NCI-H446 treated with DMSO at 0.1 percent for 48 hours (cell line): ENCODE measurements at regions not wholly inside any gene's neighbourhood (a gene's known extent, or its start where the extent isn't known, plus 50 kb on each side); places are given as distances from the start of the nearest gene placed in this dataset.

Experiments used
- DNase-seq: peaks from one replicate; lab custom pipeline; 2025; lab: John Stamatoyannopoulos, UW

DNA sequence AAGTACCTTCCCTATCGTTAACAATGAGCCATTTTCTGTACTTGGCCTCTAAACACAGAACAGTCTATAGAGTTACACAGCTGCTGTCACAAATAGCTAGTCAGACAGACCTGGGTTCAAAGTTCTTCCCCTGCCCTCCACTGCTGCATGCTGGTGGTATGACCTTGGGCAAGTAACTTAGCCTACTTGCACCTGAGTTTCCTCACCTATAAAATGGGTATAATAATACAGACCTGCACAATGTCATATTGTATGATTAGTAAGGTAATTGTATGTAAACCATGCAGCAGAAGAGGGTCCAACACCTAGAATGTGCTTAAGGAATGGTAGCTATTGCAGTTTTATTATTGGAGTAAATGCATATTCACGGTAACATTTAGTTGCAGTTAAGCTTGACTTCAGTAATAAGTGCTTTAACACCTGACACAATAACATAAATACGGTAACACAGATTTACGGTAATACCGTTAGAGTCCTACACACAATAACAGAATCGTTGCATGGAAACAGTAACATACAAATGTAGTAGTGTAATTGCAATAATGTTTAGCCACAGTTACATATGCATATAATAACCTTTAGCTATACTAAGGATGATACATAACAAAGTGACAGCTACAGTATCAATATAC is 193.3 kb upstream of the CSF3R start:
- no peak for DNase-seq

GRCh38 chr1:36675106-36675505 is 192.4 kb upstream of the CSF3R start:
- no peak for DNase-seq

GRCh38 chr1:36673202-36673601 is 190.5 kb upstream of the CSF3R start:
- no peak for DNase-seq

DNA sequence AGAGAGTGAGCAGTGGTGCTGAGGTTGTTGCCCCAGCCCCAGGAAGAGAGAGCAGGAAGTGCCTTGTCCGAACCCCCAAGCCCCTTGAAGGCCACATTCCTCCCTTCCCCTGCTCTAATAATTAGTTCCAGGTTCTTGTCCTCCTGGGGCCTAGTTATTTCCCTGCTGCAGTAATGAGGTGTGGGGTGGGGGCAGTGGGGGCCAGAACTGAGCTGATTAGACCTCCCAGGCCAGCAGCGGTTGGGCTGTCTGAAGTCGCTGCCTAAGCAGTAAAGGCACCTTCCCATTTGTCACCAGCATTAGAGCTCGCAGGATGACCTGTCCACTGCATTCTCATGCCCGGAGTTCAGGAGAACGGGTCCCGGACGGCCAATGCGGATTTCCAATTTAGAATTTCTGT is 186.5 kb upstream of the CSF3R start:
- no peak for DNase-seq

GRCh38 chr1:36667836-36668235 is 185.1 kb upstream of the CSF3R start:
- no peak for DNase-seq

DNA sequence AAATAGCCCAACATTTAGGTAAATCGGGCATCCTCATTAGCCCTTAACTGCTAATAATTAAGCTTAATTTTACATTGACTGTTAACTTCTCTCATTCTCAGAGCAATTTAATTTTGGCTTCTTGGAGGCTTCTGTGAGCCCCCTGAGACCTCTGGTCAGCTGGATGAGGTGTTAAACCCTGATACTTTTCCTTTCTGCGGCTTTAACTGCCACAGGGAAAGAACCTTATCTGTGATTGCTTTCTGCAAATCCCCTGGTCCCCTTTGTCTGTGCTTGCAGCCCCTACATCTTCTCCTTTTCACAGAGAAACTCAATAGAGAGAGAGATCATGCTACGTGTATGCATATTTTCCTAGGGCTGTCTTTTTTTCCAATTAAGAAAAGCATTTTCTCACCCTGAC is 184.5 kb upstream of the CSF3R start:
- DNase-seq = no peak

DNA sequence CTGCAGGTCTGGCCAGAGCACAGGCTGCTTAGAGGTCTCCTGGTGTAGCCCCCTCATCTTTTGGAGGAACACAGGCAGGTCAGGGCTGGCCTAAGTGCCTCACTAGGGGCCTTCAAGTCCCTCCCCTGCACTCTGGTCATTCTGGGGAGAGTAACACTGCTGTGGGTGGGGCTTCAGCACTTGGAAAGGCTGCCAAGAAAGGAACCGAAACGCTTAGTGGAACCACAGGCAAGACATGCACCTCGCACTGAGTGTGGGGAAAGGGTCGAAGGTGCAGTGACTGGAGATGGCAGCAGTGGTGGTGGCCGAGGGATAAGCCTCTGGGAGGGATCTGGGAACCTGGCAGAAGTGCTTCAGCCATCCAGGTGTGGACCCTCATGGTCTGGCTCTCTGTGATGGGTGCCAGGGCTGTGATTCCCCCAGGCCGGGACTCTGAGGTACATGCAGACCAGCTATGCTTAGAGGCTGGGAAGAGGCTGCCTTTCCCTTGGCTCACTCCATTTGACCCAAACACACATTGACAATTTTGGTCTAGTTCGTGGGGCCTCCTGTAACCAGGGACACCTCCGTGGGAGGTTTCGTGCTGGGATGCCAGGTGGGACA is 182.9 kb upstream of the CSF3R start:
- DNase-seq = no peak

- DNase-seq = no peak
Measured at GRCh38 chr1:36664571-36665287, 182.0 kb upstream of the CSF3R start.

DNA sequence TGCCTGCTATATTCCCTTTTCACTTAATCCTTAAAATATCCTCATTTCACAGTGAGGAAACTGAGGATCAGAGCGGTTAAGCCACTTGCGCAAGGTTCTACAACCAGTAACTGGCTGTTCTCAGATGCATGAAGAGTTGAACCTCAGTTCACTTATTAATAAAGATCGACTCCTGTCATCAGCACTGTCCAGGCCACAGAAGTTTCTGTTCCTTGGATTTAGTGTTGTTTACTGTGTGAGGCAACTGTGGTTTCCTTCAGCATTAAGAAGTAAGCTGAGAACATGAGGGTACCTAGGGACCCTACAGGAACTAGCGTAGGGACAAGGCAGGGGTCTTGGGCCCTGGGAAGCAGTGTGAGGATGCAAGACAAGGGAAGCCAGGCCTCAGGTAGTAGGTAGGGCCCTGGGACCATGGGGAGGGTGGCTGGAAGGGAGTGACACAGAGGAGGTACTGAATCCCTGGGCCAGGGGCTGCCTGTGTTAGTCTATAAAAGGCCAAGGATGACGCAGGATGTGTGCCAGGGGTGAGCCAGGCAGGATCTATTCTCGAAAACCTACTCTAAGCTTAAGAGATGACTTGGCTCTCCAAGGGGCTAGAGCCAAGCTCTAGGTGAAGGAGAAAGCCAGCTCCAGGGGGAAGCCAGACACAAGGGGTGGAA is 181.2 kb upstream of the CSF3R start:
- no peak for DNase-seq

GRCh38 chr1:36658838-36659237 is 176.1 kb upstream of the CSF3R start:
- DNase-seq = peak; percentile 68

GRCh38 chr1:36657826-36658225 is 175.1 kb upstream of the CSF3R start:
- no peak for DNase-seq

- DNase-seq = no peak
Measured at GRCh38 chr1:36656838-36657237, 174.1 kb upstream of the CSF3R start.

- DNase-seq = no peak
Measured at GRCh38 chr1:36656271-36656670, 173.6 kb upstream of the CSF3R start.

DNA sequence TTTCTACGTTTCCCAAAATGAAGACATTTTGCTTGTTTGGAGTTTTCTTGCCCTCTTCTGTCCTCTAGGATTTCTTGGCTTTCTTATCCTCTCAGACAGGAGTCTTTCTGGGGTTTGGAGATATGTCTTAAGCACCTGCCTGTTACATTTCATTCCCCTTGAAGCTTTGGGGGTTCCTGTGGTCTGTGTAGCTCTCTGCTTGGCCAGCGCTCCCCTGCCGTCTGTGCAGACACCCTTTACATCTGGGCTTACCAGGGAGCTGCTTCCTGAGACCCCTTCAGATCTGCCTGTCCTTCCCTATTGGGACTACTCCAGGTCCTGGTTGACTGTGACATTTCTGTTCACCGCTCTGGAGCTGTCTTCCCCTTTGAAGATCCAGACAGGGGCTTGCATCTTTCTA is 171.9 kb upstream of the CSF3R start:
- no peak for DNase-seq

DNA sequence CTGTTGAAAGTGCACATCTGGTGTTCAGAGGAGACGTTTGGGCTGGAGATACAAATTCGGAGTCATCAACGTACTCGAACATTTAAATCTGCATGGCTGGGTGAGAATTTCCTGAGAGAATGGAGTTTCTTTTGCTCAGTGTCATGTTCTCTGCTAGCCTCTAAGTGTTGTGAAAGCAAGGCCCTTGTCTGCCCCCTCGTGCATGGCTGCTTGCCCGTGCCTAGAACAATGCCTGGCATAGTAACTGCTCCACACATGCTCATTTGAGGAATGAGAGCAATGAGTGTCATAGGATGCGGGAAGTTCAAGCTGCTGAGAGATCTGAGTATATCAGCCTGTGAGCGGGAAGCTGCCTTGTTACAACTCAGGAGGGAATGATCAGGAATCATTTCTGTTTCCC is 171.1 kb upstream of the CSF3R start:
- peak; percentile 77 for DNase-seq

- DNase-seq = no peak
Measured at GRCh38 chr1:36652586-36652985, 169.9 kb upstream of the CSF3R start.

DNA sequence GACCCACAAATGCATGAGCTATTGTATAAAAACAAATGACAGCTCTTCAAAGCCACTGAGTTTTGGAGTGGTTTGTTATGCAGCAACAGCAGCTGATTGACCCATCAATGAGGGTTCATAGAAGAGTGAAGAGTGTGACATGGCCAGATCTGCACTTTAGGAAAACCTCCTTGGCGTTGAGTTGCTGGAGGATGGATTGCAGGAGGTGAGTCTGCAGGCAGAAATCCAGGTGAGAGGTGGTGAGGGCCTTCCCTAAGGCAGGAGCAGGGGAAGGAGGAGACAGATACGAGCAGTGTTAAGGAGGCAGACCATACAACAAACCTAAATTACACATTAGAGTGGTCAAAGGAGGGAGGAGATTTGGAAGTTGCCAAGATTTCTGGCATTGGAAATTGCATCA is 169.3 kb upstream of the CSF3R start:
- DNase-seq = no peak

DNA sequence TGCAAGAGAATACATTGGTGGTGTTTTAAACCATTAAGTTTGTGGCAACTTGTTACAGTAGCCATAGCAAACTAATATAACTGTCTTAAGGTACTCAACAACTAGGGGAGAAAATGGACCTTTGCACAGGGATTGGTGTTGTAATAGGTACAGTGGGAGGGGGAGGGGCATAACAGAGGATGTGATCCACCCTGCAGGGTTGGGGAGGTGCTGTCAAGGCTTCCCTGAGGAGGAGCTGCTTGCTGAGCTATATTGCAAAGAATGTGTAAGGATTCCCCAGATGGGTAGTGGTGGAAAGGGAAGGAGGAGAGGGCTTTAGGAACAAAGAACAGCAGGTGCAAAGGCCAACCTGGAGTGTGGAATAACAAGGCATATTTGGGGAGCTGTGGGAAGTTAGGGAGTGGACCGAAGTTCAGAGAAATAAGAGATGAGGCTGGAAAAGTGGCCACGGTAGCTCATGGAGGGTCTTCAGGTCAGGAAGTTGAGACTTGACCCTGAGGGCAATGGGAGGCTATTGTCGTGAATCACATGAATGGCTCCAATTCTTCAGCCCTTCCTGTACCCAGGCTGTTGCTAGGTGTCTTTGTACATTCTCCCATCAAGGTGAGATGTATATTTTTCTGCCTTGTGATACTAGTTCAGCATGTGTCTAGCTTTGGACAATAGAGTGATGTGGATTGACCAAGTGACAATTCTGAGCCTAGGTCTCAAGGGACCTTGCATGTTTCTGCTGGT is 168.6 kb upstream of the CSF3R start:
- DNase-seq = no peak

DNA sequence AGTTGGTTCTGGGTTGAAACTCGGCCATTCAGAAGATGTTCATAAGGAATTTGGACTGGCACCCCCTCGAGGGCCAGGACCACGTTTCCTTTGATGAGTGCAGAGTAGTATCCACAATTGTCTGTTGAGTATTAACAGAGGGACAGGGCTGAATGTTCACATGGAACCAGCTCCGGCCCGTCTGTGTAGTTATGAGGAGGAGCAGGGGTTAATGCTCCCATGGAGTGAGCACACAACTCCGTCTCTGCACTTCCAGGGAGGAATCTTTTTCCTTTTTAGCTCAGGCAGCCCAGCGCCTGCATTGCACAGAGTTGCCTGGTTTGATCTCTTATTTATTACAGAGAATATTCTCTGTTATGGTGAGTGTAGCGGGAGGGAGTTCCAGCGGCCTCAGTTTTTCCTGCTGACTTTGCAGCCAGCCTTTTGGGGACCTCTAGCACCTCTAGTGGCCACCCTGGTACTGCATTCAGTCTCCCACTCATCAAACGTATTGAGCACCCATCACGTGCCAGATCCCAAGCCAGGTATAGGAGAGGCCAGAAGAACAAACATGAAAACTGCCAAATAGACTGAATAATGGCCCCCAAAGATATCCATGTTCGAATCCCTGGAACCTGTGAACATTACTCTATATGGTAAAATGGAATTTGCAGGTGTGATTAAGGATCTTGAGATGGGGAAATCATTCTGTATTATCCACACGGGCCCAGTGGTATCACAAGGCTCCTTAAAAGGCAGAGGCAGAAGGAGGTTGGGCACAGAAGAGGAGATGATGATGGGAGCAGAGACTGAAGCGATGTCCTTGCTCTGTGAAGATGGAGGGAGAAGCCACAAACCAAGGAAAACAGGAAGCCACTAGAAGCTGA is 167.7 kb upstream of the CSF3R start:
- DNase-seq = peak; percentile 34

DNA sequence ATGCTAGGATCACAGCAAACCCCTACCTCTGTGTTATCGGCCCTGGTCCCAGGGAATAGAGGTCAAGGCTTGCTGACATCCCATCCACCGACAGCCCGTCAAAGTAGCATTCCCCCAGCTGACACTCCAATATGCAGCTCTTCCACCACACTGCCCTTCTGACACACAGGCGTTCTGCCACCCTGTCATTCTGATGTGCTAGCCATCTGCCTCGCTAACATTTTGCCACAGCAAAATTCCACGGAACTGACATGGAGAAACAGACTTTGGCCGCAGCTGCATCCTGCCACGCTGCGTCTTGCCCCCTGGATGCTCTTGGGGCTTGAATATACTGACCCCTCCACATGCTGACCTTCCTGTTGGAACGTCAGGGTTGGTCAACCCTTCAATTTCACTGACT is 163.2 kb upstream of the CSF3R start:
- no peak for DNase-seq

DNA sequence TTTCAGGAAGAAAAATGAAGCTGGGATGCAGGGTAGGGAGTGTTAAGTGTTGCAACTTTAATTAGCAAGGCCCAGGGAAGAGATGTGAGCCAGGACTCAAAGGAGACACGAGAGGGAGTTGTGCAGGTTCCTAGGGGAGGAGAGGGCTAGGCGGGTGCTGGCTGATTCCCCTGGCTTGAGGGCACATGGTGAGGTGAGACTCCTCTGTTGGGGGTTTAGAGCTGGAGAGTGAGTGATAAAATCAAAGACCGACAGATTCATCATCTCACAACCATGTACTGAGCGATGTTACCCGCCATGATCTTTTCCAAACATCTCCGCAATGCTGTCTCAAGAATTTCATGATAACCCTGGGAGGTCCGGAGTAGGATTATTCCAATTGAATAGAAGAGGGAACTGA is 161.8 kb upstream of the CSF3R start:
- no peak for DNase-seq
